Nephron progenitor cell (in vitro differentiated cells): ENCODE measurements at regions not wholly inside any gene's neighbourhood (a gene's known extent, or its start where the extent isn't known, plus 50 kb on each side); places are given as distances from the start of the nearest gene placed in this dataset.

ENCODE experiments used
- DNase-seq: peaks from one replicate; pipeline ENCODE4 v3.0.0; 2021
- H3K27ac Mint-ChIP-seq: 2 replicates; pipeline ENCODE4 v1.8.0; 2021; ENCODE audit warnings: mild to moderate bottlenecking, moderate library complexity, mixed read lengths
- H3K27me3 Mint-ChIP-seq: 2 replicates; pipeline ENCODE4 v1.8.0; 2021; ENCODE audit warnings: mild to moderate bottlenecking, low read depth, mixed read lengths; ENCODE audit not compliant: poor library complexity
- H3K36me3 Mint-ChIP-seq: 2 replicates; pipeline ENCODE4 v1.8.0; 2021; ENCODE audit warnings: low read depth, mixed read lengths
- H3K4me1 Mint-ChIP-seq: 2 replicates; pipeline ENCODE4 v1.8.0; 2021; ENCODE audit warnings: mixed read lengths
- H3K4me3 Mint-ChIP-seq: 2 replicates; pipeline ENCODE4 v1.8.0; 2021; ENCODE audit warnings: mild to moderate bottlenecking, moderate library complexity, mixed read lengths
- H3K9me3 Mint-ChIP-seq: 2 replicates; pipeline ENCODE4 v1.8.0; 2021; ENCODE audit warnings: mild to moderate bottlenecking, moderate library complexity, mixed read lengths
- CTCF ChIP-seq: fragments of 200-600 bp; sonication (generic); IDR thresholded peaks from 2 replicates; pipeline ENCODE4 v1.5.0; 2021; ENCODE audit warnings: antibody characterized with exemption

DNA sequence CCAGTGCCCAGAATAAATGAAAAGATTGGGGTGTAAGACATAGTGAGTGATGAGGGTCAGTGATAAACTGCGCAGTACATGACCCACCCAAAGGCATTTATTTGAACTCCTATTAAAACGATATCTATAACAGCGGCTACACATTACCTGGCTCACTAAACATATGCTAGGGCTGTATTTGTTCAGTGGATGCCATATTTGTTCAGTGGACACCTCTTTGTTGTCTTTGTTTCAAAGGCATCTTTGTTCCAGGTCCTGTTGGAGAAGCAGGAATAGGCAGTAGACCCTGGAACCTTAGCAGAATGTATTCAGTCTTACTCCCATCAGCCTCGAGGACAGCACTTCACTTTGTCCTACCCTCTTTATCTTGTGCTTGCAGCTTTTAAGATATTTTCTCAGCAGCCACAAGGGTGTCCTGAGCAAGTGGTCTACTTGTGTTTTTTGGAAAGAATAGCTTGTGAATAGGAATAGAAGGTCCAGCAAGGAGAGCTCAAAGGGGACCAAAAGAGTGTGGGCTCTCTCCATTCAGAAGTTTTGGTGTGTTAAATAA lies 650.8 kb upstream of the FANCL start:
- Mint-ChIP-seq H3K27ac (no peak overlapping the region), H3K4me3 (no peak overlapping the region), H3K36me3 (no peaks in the 10 kb centered on the region), H3K27me3 (peaks cover 6% of the 10 kb centered on the region), H3K9me3 (no peaks in the 10 kb centered on the region), H3K4me1 (no peaks in the 10 kb centered on the region)
- no peak for TF ChIP-seq CTCF
- no peak for DNase-seq

- Mint-ChIP-seq H3K4me1 (no peaks in the 10 kb centered on the region), H3K27ac (no peak overlapping the region), H3K9me3 (no peaks in the 10 kb centered on the region), H3K27me3 (peaks cover 6% of the 10 kb centered on the region), H3K4me3 (no peak overlapping the region), H3K36me3 (no peaks in the 10 kb centered on the region)
- no peak for DNase-seq
- no peak for TF ChIP-seq CTCF
Observed at GRCh38 chr2:58890865-58891525, 649.9 kb upstream of the FANCL start.

GRCh38 chr2:58886009-58886408 lies 644.9 kb upstream of the FANCL start:
- Mint-ChIP-seq H3K9me3 (no peaks in the 10 kb centered on the region), H3K36me3 (no peaks in the 10 kb centered on the region), H3K4me1 (no peaks in the 10 kb centered on the region), H3K4me3 (no peak overlapping the region), H3K27ac (no peak overlapping the region), H3K27me3 (peaks cover 2% of the 10 kb centered on the region)
- TF ChIP-seq CTCF: no peak
- DNase-seq: no peak

GRCh38 chr2:58879834-58880233 lies 638.7 kb upstream of the FANCL start:
- Mint-ChIP-seq H3K4me3 (no peak overlapping the region), H3K27me3 (no peaks in the 10 kb centered on the region), H3K9me3 (no peaks in the 10 kb centered on the region), H3K4me1 (no peaks in the 10 kb centered on the region), H3K36me3 (no peaks in the 10 kb centered on the region), H3K27ac (no peak overlapping the region)
- no peak for DNase-seq
- TF ChIP-seq CTCF: no peak

GRCh38 chr2:58878778-58879177 lies 637.7 kb upstream of the FANCL start:
- Mint-ChIP-seq H3K36me3 (no peaks in the 10 kb centered on the region), H3K9me3 (no peaks in the 10 kb centered on the region), H3K27ac (no peak overlapping the region), H3K27me3 (no peaks in the 10 kb centered on the region), H3K4me3 (no peak overlapping the region), H3K4me1 (no peaks in the 10 kb centered on the region)
- TF ChIP-seq CTCF: no peak
- no peak for DNase-seq

- no peak for TF ChIP-seq CTCF
- Mint-ChIP-seq H3K9me3 (no peaks in the 10 kb centered on the region), H3K36me3 (no peaks in the 10 kb centered on the region), H3K27me3 (no peaks in the 10 kb centered on the region), H3K4me1 (no peaks in the 10 kb centered on the region), H3K27ac (no peak overlapping the region), H3K4me3 (no peak overlapping the region)
- DNase-seq: no peak
Observed at GRCh38 chr2:58876126-58876525, 635.0 kb upstream of the FANCL start.
